ENCODE measurements at regions not wholly inside any gene's neighbourhood (a gene's known extent, or its start where the extent isn't known, plus 50 kb on each side); places are given as distances from the start of the nearest gene placed in this dataset.

DNA sequence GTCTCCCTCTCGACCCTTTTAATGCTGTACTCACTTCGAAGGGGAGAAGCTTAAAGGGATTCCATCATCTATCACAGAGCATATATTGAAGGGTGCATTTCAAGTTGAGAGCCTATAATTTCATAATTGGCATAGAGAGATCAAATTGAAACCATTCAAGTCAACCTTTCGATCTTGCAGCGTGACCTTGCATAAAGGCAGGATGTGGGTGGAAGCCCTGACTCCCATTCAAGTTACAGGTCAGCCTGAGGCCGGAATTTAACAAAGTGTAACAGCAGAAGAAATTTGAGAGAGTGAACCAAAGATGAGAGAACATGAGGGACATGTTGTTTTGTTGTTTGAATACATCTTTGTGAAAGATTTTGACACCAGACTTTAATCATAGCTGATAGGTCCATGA is 195.3 kb upstream of the TPK1 start:
- H2AFZ ChIP-seq (ENCODE audit: low read depth, low read length), result no peak overlapping the region
- H3K36me3 ChIP-seq (ENCODE audit: insufficient read depth, low read length), result no peaks in the 10 kb centered on the region
- H3K27ac ChIP-seq (ENCODE audit: low read length), result no peak overlapping the region
- H3K79me2 ChIP-seq (replicated peaks; ENCODE audit: insufficient read depth, low read length), result no peaks in the 10 kb centered on the region
- no peak for TF ChIP-seq MXI1 (conservative IDR thresholded peaks at IDR 0.05; ENCODE audit: poor library complexity, severe bottlenecking)
- no peak for TF ChIP-seq EZH2 (IDR thresholded peaks at IDR 0.05; ENCODE audit: borderline replicate concordance, insufficient read depth, low read length, poor library complexity, severe bottlenecking)
- TF ChIP-seq, protein P1, sequence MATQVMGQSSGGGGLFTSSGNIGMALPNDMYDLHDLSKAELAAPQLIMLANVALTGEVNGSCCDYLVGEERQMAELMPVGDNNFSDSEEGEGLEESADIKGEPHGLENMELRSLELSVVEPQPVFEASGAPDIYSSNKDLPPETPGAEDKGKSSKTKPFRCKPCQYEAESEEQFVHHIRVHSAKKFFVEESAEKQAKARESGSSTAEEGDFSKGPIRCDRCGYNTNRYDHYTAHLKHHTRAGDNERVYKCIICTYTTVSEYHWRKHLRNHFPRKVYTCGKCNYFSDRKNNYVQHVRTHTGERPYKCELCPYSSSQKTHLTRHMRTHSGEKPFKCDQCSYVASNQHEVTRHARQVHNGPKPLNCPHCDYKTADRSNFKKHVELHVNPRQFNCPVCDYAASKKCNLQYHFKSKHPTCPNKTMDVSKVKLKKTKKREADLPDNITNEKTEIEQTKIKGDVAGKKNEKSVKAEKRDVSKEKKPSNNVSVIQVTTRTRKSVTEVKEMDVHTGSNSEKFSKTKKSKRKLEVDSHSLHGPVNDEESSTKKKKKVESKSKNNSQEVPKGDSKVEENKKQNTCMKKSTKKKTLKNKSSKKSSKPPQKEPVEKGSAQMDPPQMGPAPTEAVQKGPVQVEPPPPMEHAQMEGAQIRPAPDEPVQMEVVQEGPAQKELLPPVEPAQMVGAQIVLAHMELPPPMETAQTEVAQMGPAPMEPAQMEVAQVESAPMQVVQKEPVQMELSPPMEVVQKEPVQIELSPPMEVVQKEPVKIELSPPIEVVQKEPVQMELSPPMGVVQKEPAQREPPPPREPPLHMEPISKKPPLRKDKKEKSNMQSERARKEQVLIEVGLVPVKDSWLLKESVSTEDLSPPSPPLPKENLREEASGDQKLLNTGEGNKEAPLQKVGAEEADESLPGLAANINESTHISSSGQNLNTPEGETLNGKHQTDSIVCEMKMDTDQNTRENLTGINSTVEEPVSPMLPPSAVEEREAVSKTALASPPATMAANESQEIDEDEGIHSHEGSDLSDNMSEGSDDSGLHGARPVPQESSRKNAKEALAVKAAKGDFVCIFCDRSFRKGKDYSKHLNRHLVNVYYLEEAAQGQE (IDR thresholded peaks at IDR 0.05; ENCODE audit: borderline replicate concordance), result no peak
- TF ChIP-seq, protein P2, sequence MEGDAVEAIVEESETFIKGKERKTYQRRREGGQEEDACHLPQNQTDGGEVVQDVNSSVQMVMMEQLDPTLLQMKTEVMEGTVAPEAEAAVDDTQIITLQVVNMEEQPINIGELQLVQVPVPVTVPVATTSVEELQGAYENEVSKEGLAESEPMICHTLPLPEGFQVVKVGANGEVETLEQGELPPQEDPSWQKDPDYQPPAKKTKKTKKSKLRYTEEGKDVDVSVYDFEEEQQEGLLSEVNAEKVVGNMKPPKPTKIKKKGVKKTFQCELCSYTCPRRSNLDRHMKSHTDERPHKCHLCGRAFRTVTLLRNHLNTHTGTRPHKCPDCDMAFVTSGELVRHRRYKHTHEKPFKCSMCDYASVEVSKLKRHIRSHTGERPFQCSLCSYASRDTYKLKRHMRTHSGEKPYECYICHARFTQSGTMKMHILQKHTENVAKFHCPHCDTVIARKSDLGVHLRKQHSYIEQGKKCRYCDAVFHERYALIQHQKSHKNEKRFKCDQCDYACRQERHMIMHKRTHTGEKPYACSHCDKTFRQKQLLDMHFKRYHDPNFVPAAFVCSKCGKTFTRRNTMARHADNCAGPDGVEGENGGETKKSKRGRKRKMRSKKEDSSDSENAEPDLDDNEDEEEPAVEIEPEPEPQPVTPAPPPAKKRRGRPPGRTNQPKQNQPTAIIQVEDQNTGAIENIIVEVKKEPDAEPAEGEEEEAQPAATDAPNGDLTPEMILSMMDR (IDR thresholded peaks at IDR 0.05; ENCODE audit: poor library complexity, severe bottlenecking), result no peak
- TF ChIP-seq POLR2AphosphoS5 (IDR thresholded peaks at IDR 0.05), result no peak
- TF ChIP-seq RAD21 (conservative IDR thresholded peaks at IDR 0.05), result no peak
- no peaks in the 10 kb centered on the region for H3K9me3 ChIP-seq (ENCODE audit: low read length)
- no peaks in the 10 kb centered on the region for H4K20me1 ChIP-seq (ENCODE audit: insufficient read depth)
- no peaks in the 10 kb centered on the region for H3K9me2 ChIP-seq (ENCODE audit: insufficient read depth, low read length)
- no peak overlapping the region for H3K4me2 ChIP-seq (ENCODE audit: low read length)
- H3K9ac ChIP-seq (ENCODE audit: low read length), result no peak overlapping the region
- H3K4me3 ChIP-seq (ENCODE audit: low read length), result no peak overlapping the region
- H3K27me3 ChIP-seq (ENCODE audit: insufficient read depth, low read depth, low read length), result no peaks in the 10 kb centered on the region
- no peaks in the 10 kb centered on the region for H3F3A ChIP-seq (ENCODE audit: insufficient read depth, low read length, poor library complexity, severe bottlenecking)

DNA sequence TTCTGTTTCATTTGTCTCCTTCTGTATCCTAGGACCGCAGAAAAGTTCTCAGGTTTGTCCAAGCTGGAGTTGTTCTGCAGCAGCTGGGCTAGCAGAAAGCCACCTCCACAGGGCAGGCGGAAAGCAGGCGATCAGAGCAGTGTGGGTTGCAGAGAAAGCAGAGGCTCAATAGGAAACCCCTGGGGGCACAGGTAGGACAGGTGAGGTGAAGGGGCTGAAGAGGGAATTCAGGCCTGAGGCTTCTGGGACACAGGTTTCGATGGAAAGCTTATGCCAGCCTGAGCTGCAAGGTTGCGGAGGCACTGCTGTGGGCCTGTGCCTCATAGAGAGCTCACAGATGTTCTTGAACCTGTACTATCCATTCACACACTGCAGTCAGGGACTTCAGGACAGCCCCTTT is 194.9 kb upstream of the TPK1 start:
- H3K9me3 ChIP-seq (ENCODE audit: low read length), result no peaks in the 10 kb centered on the region
- H3K4me2 ChIP-seq (ENCODE audit: low read length), result no peak overlapping the region
- H4K20me1 ChIP-seq (ENCODE audit: insufficient read depth), result no peaks in the 10 kb centered on the region
- H2AFZ ChIP-seq (ENCODE audit: low read depth, low read length), result no peak overlapping the region
- H3K4me3 ChIP-seq (ENCODE audit: low read length), result no peak overlapping the region
- H3K79me2 ChIP-seq (replicated peaks; ENCODE audit: insufficient read depth, low read length), result no peaks in the 10 kb centered on the region
- H3K27me3 ChIP-seq (ENCODE audit: insufficient read depth, low read depth, low read length), result no peaks in the 10 kb centered on the region
- H3K27ac ChIP-seq (ENCODE audit: low read length), result no peak overlapping the region
- TF ChIP-seq SMC3 (conservative IDR thresholded peaks at IDR 0.05; ENCODE audit: poor library complexity), result no peak
- TF ChIP-seq, protein P2 (IDR thresholded peaks at IDR 0.05; ENCODE audit: poor library complexity, severe bottlenecking), result no peak
- TF ChIP-seq, protein P1 (IDR thresholded peaks at IDR 0.05; ENCODE audit: borderline replicate concordance), result no peak
- no peak for TF ChIP-seq TAF1 (IDR thresholded peaks at IDR 0.05; ENCODE audit: low read depth)
- TF ChIP-seq MXI1 (conservative IDR thresholded peaks at IDR 0.05; ENCODE audit: poor library complexity, severe bottlenecking), result no peak
- no peak for TF ChIP-seq RAD21 (conservative IDR thresholded peaks at IDR 0.05)
- no peak for TF ChIP-seq POLR2AphosphoS5 (IDR thresholded peaks at IDR 0.05)
- TF ChIP-seq EP300 (conservative IDR thresholded peaks at IDR 0.05; ENCODE audit: poor library complexity, severe bottlenecking), result no peak
- TF ChIP-seq EZH2 (IDR thresholded peaks at IDR 0.05; ENCODE audit: borderline replicate concordance, insufficient read depth, low read length, poor library complexity, severe bottlenecking), result no peak
- no peaks in the 10 kb centered on the region for H3F3A ChIP-seq (ENCODE audit: insufficient read depth, low read length, poor library complexity, severe bottlenecking)
- H3K9me2 ChIP-seq (ENCODE audit: insufficient read depth, low read length), result no peaks in the 10 kb centered on the region
- no peak overlapping the region for H3K9ac ChIP-seq (ENCODE audit: low read length)
- H3K36me3 ChIP-seq (ENCODE audit: insufficient read depth, low read length), result no peaks in the 10 kb centered on the region

Data from neural cell (in vitro differentiated cells).